A204.1 (cell line): ENCODE measurements at regions not wholly inside any gene's neighbourhood (a gene's known extent, or its start where the extent isn't known, plus 50 kb on each side); places are given as distances from the start of the nearest gene placed in this dataset.
"Not testable (repeated sequence)": the region's sequence is repeated elsewhere in the genome, so short reads cannot be mapped to it uniquely, and the experiment has no call there.

ENCODE experiments used
- FAIRE-seq: peaks from 2 replicates; lab custom pipeline; 2012; peaks lifted over from hg19 to GRCh38; lab: Jason Lieb, UNC

- FAIRE-seq: not testable (repeated sequence)
Observed at GRCh38 chr10:78096486-78096885, 62.8 kb downstream of the RPS24 start.

- not testable (repeated sequence) for FAIRE-seq
Observed at GRCh38 chr10:78102593-78102992, 68.9 kb downstream of the RPS24 start.

- FAIRE-seq: no peak
Observed at GRCh38 chr10:78109210-78109609, 75.5 kb downstream of the RPS24 start.

- FAIRE-seq: no peak
Observed at GRCh38 chr10:78115135-78115853, 81.6 kb downstream of the RPS24 start.

GRCh38 chr10:78116361-78116760, 82.7 kb downstream of the RPS24 start:
- no peak for FAIRE-seq

GRCh38 chr10:78118591-78118990, 84.9 kb downstream of the RPS24 start:
- no peak for FAIRE-seq

- no peak for FAIRE-seq
Observed at GRCh38 chr10:78121801-78122200, 88.1 kb downstream of the RPS24 start.

GRCh38 chr10:78124167-78124566, 90.5 kb downstream of the RPS24 start:
- FAIRE-seq: no peak

- FAIRE-seq: no peak
Observed at GRCh38 chr10:78129211-78129610, 95.5 kb downstream of the RPS24 start.

GRCh38 chr10:78130966-78131710, 97.5 kb downstream of the RPS24 start:
- FAIRE-seq: no peak

GRCh38 chr10:78134773-78135306, 101.2 kb downstream of the RPS24 start:
- no peak for FAIRE-seq

GRCh38 chr10:78137147-78137546, 103.5 kb downstream of the RPS24 start:
- FAIRE-seq: no peak

- no peak for FAIRE-seq
Observed at GRCh38 chr10:78139341-78139740, 105.7 kb downstream of the RPS24 start.

GRCh38 chr10:78140066-78140630, 106.5 kb downstream of the RPS24 start:
- FAIRE-seq: no peak

- FAIRE-seq: no peak
Observed at GRCh38 chr10:78143576-78143975, 109.9 kb downstream of the RPS24 start.

- no peak for FAIRE-seq
Observed at GRCh38 chr10:78146200-78146599, 112.5 kb downstream of the RPS24 start.

- FAIRE-seq: no peak
Observed at GRCh38 chr10:78147202-78147601, 113.5 kb downstream of the RPS24 start.

GRCh38 chr10:78148216-78148960, 114.7 kb downstream of the RPS24 start:
- FAIRE-seq: no peak

- FAIRE-seq: no peak
Observed at GRCh38 chr10:78148961-78149612, 115.4 kb downstream of the RPS24 start.

GRCh38 chr10:78150756-78151155, 117.1 kb downstream of the RPS24 start:
- FAIRE-seq: no peak

GRCh38 chr10:78155722-78156121, 122.1 kb downstream of the RPS24 start:
- FAIRE-seq: no peak

- no peak for FAIRE-seq
Observed at GRCh38 chr10:78160591-78160990, 126.9 kb downstream of the RPS24 start.
